Keratinocyte (primary cell): ENCODE measurements at regions not wholly inside any gene's neighbourhood (a gene's known extent, or its start where the extent isn't known, plus 50 kb on each side); places are given as distances from the start of the nearest gene placed in this dataset.

Experiments used
- DNase-seq: peaks from one replicate; pipeline ENCODE4 v3.0.0-alpha.2; 2011; ENCODE audit warnings: low read depth, missing footprints, low spot score
- FAIRE-seq: peaks from 2 replicates; lab custom pipeline; 2011; peaks lifted over from hg19 to GRCh38; lab: Jason Lieb, UNC
- H2AFZ ChIP-seq: 2 replicates; pipeline ENCODE4 v1.6.0; 2012; ENCODE audit warnings: low read length, control low read depth, inconsistent platforms; ENCODE audit not compliant: control insufficient read depth
- H3K27ac ChIP-seq: 2 replicates; pipeline ENCODE4 v1.5.1; 2011; ENCODE audit warnings: low read length; ENCODE audit not compliant: control insufficient read depth, insufficient read depth
- H3K27me3 ChIP-seq: 3 replicates; pipeline ENCODE4 v1.6.0; 2011; ENCODE audit warnings: low read length; ENCODE audit not compliant: control insufficient read depth, insufficient read depth; ENCODE audit errors: extremely low read depth
- H3K36me3 ChIP-seq, 2 experiments: 2 replicates in 1 of 2; 3 replicates in 1 of 2; pipeline ENCODE4 v1.5.1; 2011; ENCODE audit warnings: low read length in 2 of 2, mild to moderate bottlenecking in 1 of 2; ENCODE audit not compliant: control insufficient read depth in 2 of 2, insufficient read depth in 2 of 2; ENCODE audit errors: extremely low read depth in 1 of 2
- H3K4me1 ChIP-seq: 3 replicates; pipeline ENCODE4 v1.5.1; 2011; ENCODE audit warnings: low read length; ENCODE audit not compliant: control insufficient read depth, insufficient read depth; ENCODE audit errors: extremely low read depth
- H3K4me2 ChIP-seq: 3 replicates; pipeline ENCODE4 v1.6.0; 2011; ENCODE audit warnings: low read depth, low read length; ENCODE audit not compliant: control insufficient read depth, insufficient read depth; ENCODE audit errors: extremely low read depth
- H3K4me3 ChIP-seq, 3 experiments: fragments of 200-600 bp in 1 of 3; sonication (generic) in 1 of 3; 2 replicates in 2 of 3; 3 replicates in 1 of 3; pipeline ENCODE4 v1.5.1; 2011 to 2016; ENCODE audit warnings: low read length in 3 of 3, mild to moderate bottlenecking in 3 of 3, control low read depth in 2 of 3, inconsistent platforms in 1 of 3, low read depth in 1 of 3, mixed read lengths in 1 of 3, mixed run types in 1 of 3, moderate library complexity in 1 of 3; ENCODE audit not compliant: control insufficient read depth in 2 of 3, insufficient read depth in 2 of 3; ENCODE audit errors: extremely low read depth in 1 of 3
- H3K79me2 ChIP-seq: 2 replicates; pipeline ENCODE4 v1.6.0; 2012; ENCODE audit warnings: low read length; ENCODE audit not compliant: control insufficient read depth, insufficient read depth
- H3K9ac ChIP-seq: 3 replicates; pipeline ENCODE4 v1.6.0; 2011; ENCODE audit warnings: low read length; ENCODE audit not compliant: control insufficient read depth, insufficient read depth; ENCODE audit errors: extremely low read depth
- H3K9me1 ChIP-seq: 3 replicates; pipeline ENCODE4 v1.6.0; 2011; ENCODE audit warnings: low read length; ENCODE audit not compliant: control insufficient read depth, insufficient read depth; ENCODE audit errors: extremely low read depth
- H3K9me3 ChIP-seq: 2 replicates; pipeline ENCODE4 v1.5.1; 2012; ENCODE audit warnings: low read depth, low read length; ENCODE audit not compliant: control insufficient read depth
- H4K20me1 ChIP-seq: 3 replicates; pipeline ENCODE4 v1.6.0; 2011; ENCODE audit warnings: low read length; ENCODE audit not compliant: control insufficient read depth, insufficient read depth; ENCODE audit errors: extremely low read depth
- CTCF ChIP-seq, 3 experiments: IDR thresholded peaks in 1 of 3; conservative IDR thresholded peaks in 1 of 3; optimal IDR thresholded peaks in 1 of 3; 2 replicates in 2 of 3; 3 replicates in 1 of 3; pipeline versions ENCODE3 to v1.5.1; 2011; ENCODE audit warnings: low read length in 3 of 3, mild to moderate bottlenecking in 3 of 3, moderate library complexity in 2 of 3, control low read depth in 1 of 3, inconsistent platforms in 1 of 3; ENCODE audit not compliant: insufficient read depth in 2 of 3; ENCODE audit errors: extremely low read depth in 1 of 3
- EZH2 ChIP-seq: IDR thresholded peaks from one replicate; pipeline ENCODE4 v1.6.1; 2012; ENCODE audit warnings: inconsistent platforms, mild to moderate bottlenecking, low read length, moderate library complexity
- dilution Hi-C: fragments of 300-500 bp; cut with MboI; formaldehyde crosslinking; loops from one replicate; pipeline ENCODE4 v1.7.0; 2020; ENCODE audit warnings: low sequenced_read_pairs; ENCODE audit not compliant: extremely low pct_ligation_motif_present

GRCh38 chr4:122243785-122244184 is 91.7 kb downstream of the BLTP1 start:
- peaks cover 0 to 3% of the 10 kb centered on the region in 2 experiments for H3K36me3 ChIP-seq

GRCh38 chr4:122244764-122245163 is 92.6 kb downstream of the BLTP1 start:
- Histone ChIP-seq H3K79me2 (no peaks in the 10 kb centered on the region), H3K9me3 (no peaks in the 10 kb centered on the region), H4K20me1 (no peaks in the 10 kb centered on the region), H3K4me3 (no peak overlapping the region), H3K36me3 (peaks cover 0 to 3% of the 10 kb centered on the region in 2 experiments), H3K27ac (no peak overlapping the region), H2AFZ (no peak overlapping the region), H3K4me1 (no peaks in the 10 kb centered on the region), H3K27me3 (no peaks in the 10 kb centered on the region), H3K4me2 (no peak overlapping the region), H3K9me1 (no peaks in the 10 kb centered on the region), H3K9ac (no peak overlapping the region)
- TF ChIP-seq CTCF (optimal IDR thresholded peaks at IDR 0.05 in 1 of 3, IDR thresholded peaks at IDR 0.05 in 1 of 3, conservative IDR thresholded peaks at IDR 0.05 in 1 of 3; ENCODE audit: extremely low read depth in 1 of 3, insufficient read depth in 2 of 3, low read length in 3 of 3): no peak
- no peak for TF ChIP-seq EZH2
- dilution Hi-C loops: no loop called here
- FAIRE-seq (no peak), DNase-seq (no peak)

More at GRCh38 chr4:122243785-122244184, 91.7 kb downstream of the BLTP1 start:
- DNase-seq (no peak), FAIRE-seq (no peak)
- Histone ChIP-seq H2AFZ (no peak overlapping the region), H3K4me1 (no peaks in the 10 kb centered on the region), H4K20me1 (no peaks in the 10 kb centered on the region), H3K79me2 (no peaks in the 10 kb centered on the region), H3K4me3 (no peak overlapping the region), H3K27ac (no peak overlapping the region), H3K9me1 (no peaks in the 10 kb centered on the region), H3K27me3 (no peaks in the 10 kb centered on the region), H3K9ac (no peak overlapping the region), H3K4me2 (no peak overlapping the region), H3K9me3 (no peaks in the 10 kb centered on the region)
- dilution Hi-C loops: no loop called here
- TF ChIP-seq CTCF (optimal IDR thresholded peaks at IDR 0.05 in 1 of 3, IDR thresholded peaks at IDR 0.05 in 1 of 3, conservative IDR thresholded peaks at IDR 0.05 in 1 of 3; ENCODE audit: extremely low read depth in 1 of 3, insufficient read depth in 2 of 3, low read length in 3 of 3): no peak
- no peak for TF ChIP-seq EZH2
